Pulmonary artery endothelial cell (primary cell): ENCODE measurements at regions not wholly inside any gene's neighbourhood (a gene's known extent, or its start where the extent isn't known, plus 50 kb on each side); places are given as distances from the start of the nearest gene placed in this dataset.

Experiments used
- DNase-seq: peaks from one replicate; pipeline ENCODE4 v3.0.0-alpha.2; 2011; ENCODE audit warnings: low read depth, low spot score

GRCh38 chr13:111474136-111475002 lies 153.9 kb downstream of the TEX29 start:
- DNase-seq, result no peak

GRCh38 chr13:111475488-111475887 lies 155.0 kb downstream of the TEX29 start:
- no peak for DNase-seq

- no peak for DNase-seq
These were observed 155.8 kb downstream of the TEX29 start for GRCh38 chr13:111476197-111476596.

- DNase-seq, result no peak
These were observed 159.0 kb downstream of the TEX29 start for GRCh38 chr13:111479412-111479811.

- DNase-seq, result no peak
These were observed 160.1 kb downstream of the TEX29 start for GRCh38 chr13:111480503-111480902.

- no peak for DNase-seq
These were observed 160.5 kb downstream of the TEX29 start for GRCh38 chr13:111480976-111481375.

GRCh38 chr13:111482126-111482525 lies 161.7 kb downstream of the TEX29 start:
- DNase-seq, result no peak

- no peak for DNase-seq
These were observed 162.6 kb downstream of the TEX29 start for GRCh38 chr13:111482806-111483620.

GRCh38 chr13:111483621-111483987 lies 163.2 kb downstream of the TEX29 start:
- DNase-seq, result no peak

- no peak for DNase-seq
These were observed 163.9 kb downstream of the TEX29 start for GRCh38 chr13:111484141-111484925.

- no peak for DNase-seq
These were observed 164.5 kb downstream of the TEX29 start for GRCh38 chr13:111484959-111485358.

GRCh38 chr13:111485491-111486250 lies 165.2 kb downstream of the TEX29 start:
- no peak for DNase-seq

GRCh38 chr13:111486331-111486730 lies 165.9 kb downstream of the TEX29 start:
- DNase-seq, result no peak

GRCh38 chr13:111486801-111487200 lies 166.4 kb downstream of the TEX29 start:
- DNase-seq, result no peak

- no peak for DNase-seq
These were observed 168.2 kb downstream of the TEX29 start for GRCh38 chr13:111488486-111489132.

GRCh38 chr13:111489301-111489700 lies 168.9 kb downstream of the TEX29 start:
- DNase-seq, result no peak

GRCh38 chr13:111490611-111491010 lies 170.2 kb downstream of the TEX29 start:
- DNase-seq, result no peak

- DNase-seq, result no peak
These were observed 170.6 kb downstream of the TEX29 start for GRCh38 chr13:111491021-111491420.

GRCh38 chr13:111491659-111492058 lies 171.2 kb downstream of the TEX29 start:
- DNase-seq, result no peak

GRCh38 chr13:111492341-111492950 lies 172.0 kb downstream of the TEX29 start:
- DNase-seq, result no peak
